HUES48 (cell line): ENCODE measurements at regions not wholly inside any gene's neighbourhood (a gene's known extent, or its start where the extent isn't known, plus 50 kb on each side); places are given as distances from the start of the nearest gene placed in this dataset.
"Not testable (repeated sequence)": the region's sequence is repeated elsewhere in the genome, so short reads cannot be mapped to it uniquely, and the experiment has no call there.

Experiments
- H3K27ac ChIP-seq: one replicate; pipeline ENCODE4 v1.7.0; 2013; ENCODE audit warnings: low read depth, low read length, inconsistent platforms
- H3K27me3 ChIP-seq: 2 replicates; pipeline ENCODE4 v1.6.1; 2013; ENCODE audit warnings: mild to moderate bottlenecking, low read length; ENCODE audit not compliant: control insufficient read depth, insufficient read depth
- H3K36me3 ChIP-seq: 2 replicates; pipeline ENCODE4 v1.6.1; 2013; ENCODE audit warnings: low read length; ENCODE audit not compliant: control insufficient read depth, insufficient read depth
- H3K4me1 ChIP-seq: 2 replicates; pipeline ENCODE4 v1.6.1; 2013; ENCODE audit warnings: mild to moderate bottlenecking, low read length; ENCODE audit not compliant: control insufficient read depth, insufficient read depth
- H3K4me3 ChIP-seq: 2 replicates; pipeline ENCODE4 v1.5.1; 2013; ENCODE audit warnings: mild to moderate bottlenecking, low read depth, low read length
- H3K9ac ChIP-seq: 2 replicates; pipeline ENCODE4 v1.6.1; 2013; ENCODE audit warnings: mild to moderate bottlenecking, low read depth, low read length, moderate library complexity
- H3K9me3 ChIP-seq: 2 replicates; pipeline ENCODE4 v1.6.1; 2013; ENCODE audit warnings: low read length; ENCODE audit not compliant: control insufficient read depth, insufficient read depth

DNA sequence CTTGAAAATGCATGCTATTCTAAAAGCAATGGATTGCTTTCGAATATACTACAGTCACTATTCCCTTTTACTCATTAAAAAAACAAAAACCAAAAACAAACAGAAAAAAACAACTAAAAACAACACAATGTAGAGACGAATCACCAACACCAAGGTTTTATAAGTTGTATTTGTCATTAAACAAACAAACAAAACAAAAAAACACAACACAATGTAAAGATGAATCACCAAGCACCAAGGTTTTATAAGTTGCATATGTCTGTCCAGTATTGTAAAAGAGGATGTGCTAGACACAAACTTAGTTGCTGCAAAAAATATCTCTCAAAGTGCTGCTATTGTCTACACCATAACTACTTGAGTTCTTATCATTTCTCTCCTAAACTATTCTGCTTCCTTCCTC, 1269.2 kb downstream of the EFNA5 start:
- H3K27me3 ChIP-seq, result no peaks in the 10 kb centered on the region
- H3K27ac ChIP-seq, result no peak overlapping the region
- H3K4me1 ChIP-seq, result no peaks in the 10 kb centered on the region
- H3K9me3 ChIP-seq, result no peaks in the 10 kb centered on the region
- no peak overlapping the region for H3K4me3 ChIP-seq
- no peaks in the 10 kb centered on the region for H3K36me3 ChIP-seq
- no peak overlapping the region for H3K9ac ChIP-seq

DNA sequence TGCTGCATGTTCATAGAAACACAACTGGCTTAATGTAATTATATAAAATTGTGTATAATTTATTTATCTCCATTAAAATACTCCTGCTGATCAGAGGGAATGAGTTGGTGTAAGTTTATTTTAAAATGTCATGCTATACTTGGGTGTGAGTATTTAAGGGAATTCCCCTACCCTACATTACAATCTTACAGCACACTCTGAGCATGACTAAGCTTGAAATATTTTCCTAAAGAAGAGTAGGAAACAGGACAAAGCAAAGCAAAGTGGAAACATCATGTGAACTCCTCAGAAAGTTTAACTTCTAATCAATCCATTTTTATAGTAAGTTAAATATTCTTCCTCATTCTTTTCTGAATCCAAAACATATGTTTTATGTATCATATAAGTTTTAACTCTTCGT, 1271.3 kb downstream of the EFNA5 start:
- no peaks in the 10 kb centered on the region for H3K9me3 ChIP-seq
- no peak overlapping the region for H3K4me3 ChIP-seq
- no peak overlapping the region for H3K9ac ChIP-seq
- no peak overlapping the region for H3K27ac ChIP-seq
- H3K4me1 ChIP-seq, result no peaks in the 10 kb centered on the region
- no peaks in the 10 kb centered on the region for H3K27me3 ChIP-seq
- no peaks in the 10 kb centered on the region for H3K36me3 ChIP-seq

DNA sequence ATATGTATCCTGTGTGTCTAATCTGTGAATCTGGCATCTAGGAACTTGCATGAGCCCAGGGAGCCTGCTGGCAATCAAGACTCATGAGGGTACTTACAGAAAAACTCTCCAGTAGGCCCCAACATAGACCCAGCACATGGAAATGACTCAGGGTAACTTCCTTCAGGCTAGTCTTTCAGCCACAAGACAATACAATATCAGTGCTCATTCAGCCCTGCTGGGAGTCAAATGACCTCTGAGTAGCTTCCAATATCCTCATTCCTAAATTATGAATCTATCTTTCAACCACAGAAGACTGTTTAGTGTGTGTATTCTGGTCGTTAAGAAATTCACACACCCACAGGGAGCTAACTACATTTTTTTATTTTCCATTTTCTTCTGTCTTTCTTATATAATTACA, 1273.0 kb downstream of the EFNA5 start:
- no peaks in the 10 kb centered on the region for H3K4me1 ChIP-seq
- H3K9me3 ChIP-seq, result no peaks in the 10 kb centered on the region
- no peak overlapping the region for H3K4me3 ChIP-seq
- H3K27me3 ChIP-seq, result no peaks in the 10 kb centered on the region
- no peaks in the 10 kb centered on the region for H3K36me3 ChIP-seq
- H3K9ac ChIP-seq, result no peak overlapping the region
- no peak overlapping the region for H3K27ac ChIP-seq

DNA sequence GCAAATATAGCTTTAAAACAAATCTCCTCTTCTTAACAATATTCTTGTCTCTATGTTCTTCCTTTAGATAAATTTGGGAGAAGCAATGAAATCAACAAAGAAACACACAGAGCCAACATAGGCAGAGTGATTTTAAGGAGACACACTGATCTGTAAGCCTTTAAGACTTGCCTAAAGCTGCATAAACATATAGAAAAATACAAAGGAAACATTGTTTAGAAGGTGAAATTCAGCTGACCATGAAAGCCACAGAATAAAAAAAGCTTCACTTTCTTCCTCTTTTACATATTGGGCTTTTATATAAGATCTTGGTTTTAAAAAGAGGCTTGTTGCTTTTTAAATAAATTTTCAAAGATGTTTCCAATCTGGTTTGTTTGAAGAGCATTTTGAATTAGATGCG, 1277.5 kb downstream of the EFNA5 start:
- Histone ChIP-seq H3K9me3 (no peaks in the 10 kb centered on the region), H3K9ac (no peak overlapping the region), H3K36me3 (no peaks in the 10 kb centered on the region), H3K4me1 (no peaks in the 10 kb centered on the region), H3K27ac (no peak overlapping the region), H3K4me3 (no peak overlapping the region), H3K27me3 (no peaks in the 10 kb centered on the region)

DNA sequence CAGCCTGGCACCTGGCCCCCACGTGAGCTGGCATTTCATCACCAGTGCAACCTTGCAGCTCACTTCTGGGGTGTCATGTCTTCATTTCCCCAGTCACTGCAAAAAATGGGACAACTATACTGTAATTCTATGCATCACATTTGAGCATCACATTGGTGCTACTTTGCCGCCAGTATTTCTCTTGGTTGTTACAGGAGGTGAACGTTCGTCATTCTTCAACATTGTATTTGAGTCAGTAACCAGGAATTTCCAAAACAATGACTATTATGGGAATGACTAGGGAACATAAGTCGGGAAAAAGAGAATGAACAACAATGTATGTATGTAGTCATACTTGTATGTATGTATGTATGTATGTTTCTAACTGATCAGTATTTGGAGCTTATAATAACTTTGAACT, 1278.0 kb downstream of the EFNA5 start:
- Histone ChIP-seq H3K27me3 (no peaks in the 10 kb centered on the region), H3K27ac (no peak overlapping the region), H3K4me3 (no peak overlapping the region), H3K9ac (no peak overlapping the region), H3K36me3 (no peaks in the 10 kb centered on the region), H3K4me1 (no peaks in the 10 kb centered on the region), H3K9me3 (no peaks in the 10 kb centered on the region)

DNA sequence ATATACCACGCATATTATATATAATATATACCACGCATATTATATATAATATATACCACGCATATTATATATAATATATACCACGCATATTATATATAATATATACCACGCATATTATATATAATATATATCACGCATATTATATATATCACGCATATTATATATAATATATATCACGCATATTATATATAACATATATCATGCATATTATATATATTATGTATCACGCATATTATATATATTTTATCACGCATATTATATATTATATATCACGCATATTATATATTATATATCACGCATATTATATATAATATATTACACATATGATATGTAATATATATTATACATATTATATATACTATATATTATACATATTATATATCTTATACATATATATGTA, 1283.0 kb downstream of the EFNA5 start:
- not testable (repeated sequence) for H3K9ac ChIP-seq, H3K36me3 ChIP-seq, H3K27me3 ChIP-seq, H3K4me3 ChIP-seq, H3K9me3 ChIP-seq, H3K27ac ChIP-seq, H3K4me1 ChIP-seq

DNA sequence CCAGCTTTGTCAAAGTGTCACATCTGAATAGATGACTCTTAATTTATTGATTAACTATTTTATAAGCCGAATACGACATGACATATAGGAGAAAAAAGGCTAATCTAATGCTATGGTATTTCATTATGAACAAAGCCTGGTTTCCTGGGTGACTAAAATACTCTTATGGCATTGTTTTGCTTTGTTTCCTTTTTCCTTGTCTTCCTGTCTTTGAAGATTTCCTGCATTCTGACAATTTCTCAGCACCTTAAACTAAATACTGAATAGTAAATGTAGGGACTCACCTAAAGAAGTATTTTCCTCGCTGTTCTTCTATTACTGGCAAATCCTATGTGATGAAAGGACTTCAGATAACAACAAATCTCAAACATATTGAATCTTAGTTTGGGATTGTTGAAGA, 1284.5 kb downstream of the EFNA5 start:
- no peaks in the 10 kb centered on the region for H3K27me3 ChIP-seq
- H3K36me3 ChIP-seq, result no peaks in the 10 kb centered on the region
- no peaks in the 10 kb centered on the region for H3K9me3 ChIP-seq

DNA sequence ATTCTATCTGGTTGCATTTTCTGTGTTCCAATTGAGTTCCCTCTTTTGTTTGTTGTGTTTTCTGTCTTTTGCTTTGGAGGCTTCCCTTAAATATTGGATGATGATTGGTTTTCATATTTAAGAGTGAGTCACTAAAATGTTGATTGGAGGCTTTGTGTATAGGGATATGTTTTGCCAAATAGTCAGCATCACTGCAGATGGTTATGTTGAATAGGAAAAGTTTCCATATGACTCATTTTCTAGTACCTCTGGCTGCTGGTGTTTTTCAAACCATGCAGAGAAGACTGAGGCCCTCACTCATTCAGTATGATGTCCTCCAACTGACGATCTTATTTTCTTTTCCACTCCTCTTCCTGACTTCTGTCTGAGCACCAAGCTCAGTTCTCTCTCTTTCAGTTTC, 1290.0 kb downstream of the EFNA5 start:
- no peak overlapping the region for H3K9ac ChIP-seq

More for the DNA sequence above, 1284.5 kb downstream of the EFNA5 start:
- peaks cover 5% of the 10 kb centered on the region; the same call in 1 of the 2 replicates for H3K4me1 ChIP-seq
- no peak overlapping the region for H3K9ac ChIP-seq
- no peak overlapping the region for H3K4me3 ChIP-seq
- H3K27ac ChIP-seq, result no peak overlapping the region

DNA sequence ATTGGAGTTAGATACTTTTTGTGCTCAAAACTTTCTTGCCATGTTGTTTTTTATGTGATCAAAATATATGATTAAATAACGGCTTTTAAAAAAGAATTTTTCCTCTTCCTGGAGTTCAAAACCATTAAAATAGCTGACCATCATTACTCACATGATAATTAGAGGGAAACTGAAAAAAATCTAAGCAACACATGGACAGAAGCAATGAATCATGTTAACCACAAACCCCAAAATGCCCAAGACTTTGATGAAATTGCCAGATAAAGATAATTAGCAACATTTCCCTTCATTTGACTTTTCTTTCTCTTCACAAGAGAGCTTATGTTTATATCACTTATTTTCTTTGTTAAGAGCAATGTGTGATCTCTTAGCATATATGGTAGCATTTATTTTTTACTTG, 1294.2 kb downstream of the EFNA5 start:
- no peaks in the 10 kb centered on the region for H3K36me3 ChIP-seq
- H3K9ac ChIP-seq, result no peak overlapping the region
- H3K27ac ChIP-seq, result no peak overlapping the region
- H3K27me3 ChIP-seq, result no peaks in the 10 kb centered on the region
- H3K9me3 ChIP-seq, result no peaks in the 10 kb centered on the region; the same call in 1 of the 2 replicates
- peaks cover 9% of the 10 kb centered on the region; the same call in 1 of the 2 replicates for H3K4me1 ChIP-seq
- H3K4me3 ChIP-seq, result no peak overlapping the region

More for the DNA sequence above, 1290.0 kb downstream of the EFNA5 start:
- H3K36me3 ChIP-seq, result no peaks in the 10 kb centered on the region
- H3K4me1 ChIP-seq, result peaks cover 11% of the 10 kb centered on the region; the same call in 1 of the 2 replicates
- no peaks in the 10 kb centered on the region for H3K27me3 ChIP-seq
- H3K9me3 ChIP-seq, result no peaks in the 10 kb centered on the region
- H3K27ac ChIP-seq, result no peak overlapping the region
- H3K4me3 ChIP-seq, result no peak overlapping the region

DNA sequence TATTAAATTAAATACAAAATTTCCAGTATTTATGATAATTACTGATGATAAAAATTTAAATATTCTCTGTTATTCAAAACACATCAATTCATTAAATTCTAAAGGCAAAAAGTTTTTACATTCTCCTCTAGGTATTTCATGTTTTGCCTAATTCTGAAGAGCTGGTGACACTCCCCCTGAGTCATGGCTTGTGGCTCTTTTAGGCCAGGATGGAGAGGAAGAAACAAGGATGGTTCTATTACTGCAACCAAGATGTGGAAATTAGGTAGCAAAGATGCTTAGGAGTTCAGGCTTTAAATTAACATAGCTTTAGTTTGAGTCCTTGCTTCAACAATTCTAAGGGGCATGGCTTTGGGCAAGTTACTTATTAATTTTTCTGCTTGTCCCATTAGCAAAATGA, 1295.8 kb downstream of the EFNA5 start:
- Histone ChIP-seq H3K9me3 (peaks cover 4% of the 10 kb centered on the region; the same call in 1 of the 2 replicates), H3K4me1 (no peaks in the 10 kb centered on the region), H3K4me3 (no peak overlapping the region), H3K9ac (no peak overlapping the region), H3K27ac (no peak overlapping the region), H3K36me3 (no peaks in the 10 kb centered on the region), H3K27me3 (no peaks in the 10 kb centered on the region)

DNA sequence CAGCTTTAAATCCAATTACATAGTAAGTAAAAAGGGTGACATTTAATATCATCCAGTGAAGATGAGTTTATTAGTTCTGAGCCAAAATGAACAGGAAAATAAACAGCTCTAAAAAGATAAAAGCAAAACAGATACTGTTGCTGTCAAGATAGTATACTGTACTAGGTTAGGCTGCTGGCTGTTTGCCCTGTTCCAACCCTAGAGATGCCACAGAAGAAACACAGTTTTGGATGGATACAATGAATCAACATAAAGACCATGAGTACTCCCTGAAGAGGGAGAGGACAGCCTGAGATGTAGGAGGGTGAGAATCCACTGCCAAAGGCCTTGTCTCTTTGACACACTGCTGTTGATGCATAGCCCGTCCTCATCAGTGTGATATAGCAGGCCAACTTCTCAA, 1302.7 kb downstream of the EFNA5 start:
- no peaks in the 10 kb centered on the region for H3K36me3 ChIP-seq
- H3K27ac ChIP-seq, result no peak overlapping the region
- no peaks in the 10 kb centered on the region for H3K4me1 ChIP-seq
- H3K4me3 ChIP-seq, result no peak overlapping the region
- H3K9me3 ChIP-seq, result peaks cover 4% of the 10 kb centered on the region; the same call in 1 of the 2 replicates
- no peaks in the 10 kb centered on the region for H3K27me3 ChIP-seq
- no peak overlapping the region for H3K9ac ChIP-seq

DNA sequence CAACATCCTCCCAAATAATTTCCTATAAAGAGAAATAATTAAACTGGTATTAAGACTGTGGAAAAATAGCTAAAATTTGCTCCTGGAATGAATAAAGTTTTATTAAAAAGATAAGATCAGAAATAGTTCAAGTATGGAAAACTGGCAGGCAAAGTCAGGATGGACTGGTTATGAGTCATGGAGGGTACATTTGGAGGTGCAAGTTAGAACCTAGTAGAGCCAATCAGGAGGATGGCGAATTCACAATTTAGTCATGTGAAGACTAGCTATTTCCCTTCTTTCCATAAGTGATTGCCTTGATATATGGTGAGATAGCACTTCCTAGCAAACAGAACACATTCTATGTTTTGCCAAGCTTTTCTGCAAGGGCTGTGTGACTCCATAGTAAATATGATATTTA, 1303.5 kb downstream of the EFNA5 start:
- no peaks in the 10 kb centered on the region for H3K27me3 ChIP-seq
- H3K9ac ChIP-seq, result no peak overlapping the region
- no peaks in the 10 kb centered on the region for H3K4me1 ChIP-seq
- no peak overlapping the region for H3K4me3 ChIP-seq
- H3K36me3 ChIP-seq, result no peaks in the 10 kb centered on the region
- H3K27ac ChIP-seq, result no peak overlapping the region
- H3K9me3 ChIP-seq, result peaks cover 4% of the 10 kb centered on the region; the same call in 1 of the 2 replicates
